ENCODE measurements at regions not wholly inside any gene's neighbourhood (a gene's known extent, or its start where the extent isn't known, plus 50 kb on each side); places are given as distances from the start of the nearest gene placed in this dataset.
"Not testable (repeated sequence)": the region's sequence is repeated elsewhere in the genome, so short reads cannot be mapped to it uniquely, and the experiment has no call there.

DNA sequence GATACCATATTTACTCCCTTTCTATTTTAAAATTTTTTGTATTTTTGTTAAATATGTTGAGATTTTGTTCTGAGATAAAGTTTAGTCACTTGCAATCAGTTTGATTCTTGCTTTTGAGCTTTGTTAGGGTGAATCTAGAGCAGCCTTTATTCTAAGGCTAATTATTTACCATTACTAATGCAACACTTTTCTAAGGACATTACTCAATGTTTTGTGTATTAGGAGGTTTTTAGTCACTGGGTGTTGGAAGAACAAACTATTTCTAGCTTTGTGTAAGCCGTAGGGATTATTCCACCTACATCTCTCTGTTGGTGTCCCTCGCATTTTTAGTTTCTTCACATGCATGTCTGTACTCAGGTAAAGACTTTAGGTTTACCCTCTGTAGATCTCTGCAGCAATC, 379.5 kb upstream of the CD180 start:
- no peak overlapping the region for H3K4me3 ChIP-seq
- no peak for DNase-seq (ENCODE audit: low spot score in 2 of 2)
- H3K9me3 ChIP-seq = no peaks in the 10 kb centered on the region
- no peaks in the 10 kb centered on the region for H3K27me3 ChIP-seq (ENCODE audit: low read depth)
- H3K36me3 ChIP-seq (replicated peaks) = no peaks in the 10 kb centered on the region
- no peaks in the 10 kb centered on the region for H3K4me1 ChIP-seq
- in situ Hi-C loops (cut with MboI; ENCODE audit: low sequenced_read_pairs) = no loop called here

- Histone ChIP-seq H3K4me3 (no peak overlapping the region), H3K36me3 (replicated peaks) (no peaks in the 10 kb centered on the region), H3K27me3 (ENCODE audit: low read depth) (no peaks in the 10 kb centered on the region), H3K9me3 (no peaks in the 10 kb centered on the region), H3K4me1 (no peaks in the 10 kb centered on the region)
- in situ Hi-C loops (cut with MboI; ENCODE audit: low sequenced_read_pairs) = no loop called here
- no peak for DNase-seq (ENCODE audit: low spot score in 2 of 2)
Observed at GRCh38 chr5:67575087-67575486, 378.5 kb upstream of the CD180 start.

DNA sequence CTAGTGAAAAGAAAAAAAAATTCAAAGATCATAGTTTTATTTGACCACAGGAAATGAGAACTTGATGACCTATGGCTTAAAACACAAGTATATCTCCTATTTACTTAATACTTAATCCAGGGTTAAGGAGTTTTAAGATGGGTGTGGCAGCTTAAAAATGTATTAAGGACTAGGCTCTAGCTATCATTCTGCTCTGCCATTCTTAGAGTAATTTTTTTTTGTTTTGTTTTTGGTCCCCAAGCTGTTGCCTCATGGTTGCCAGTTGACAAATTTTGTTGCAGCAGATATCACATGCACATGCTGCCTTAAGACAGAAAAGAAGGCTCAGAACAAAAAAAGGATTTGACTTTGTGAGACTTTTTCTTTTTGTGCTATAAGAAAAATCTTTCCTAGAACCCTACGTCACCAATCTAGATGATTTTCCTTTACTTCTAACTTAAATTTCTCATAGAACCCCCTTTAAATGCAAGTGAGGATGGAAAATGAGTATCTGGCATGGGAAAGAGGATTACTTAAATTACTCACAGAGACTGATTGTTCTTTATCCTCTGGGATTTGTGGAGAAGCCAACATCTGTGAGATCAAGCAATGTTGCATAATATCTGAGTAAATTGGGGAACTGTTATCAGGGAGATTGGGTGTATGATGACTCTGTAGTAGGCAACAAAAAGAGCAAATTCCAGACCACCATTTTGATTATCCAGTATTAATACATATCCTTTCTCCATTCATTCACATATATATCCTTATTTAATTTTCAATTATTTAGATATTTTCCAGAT, 364.7 kb upstream of the CD180 start:
- in situ Hi-C loops (cut with MboI; ENCODE audit: low sequenced_read_pairs) = no loop called here
- H3K9me3 ChIP-seq = no peaks in the 10 kb centered on the region
- DNase-seq (ENCODE audit: low spot score in 2 of 2) = no peak
- no peaks in the 10 kb centered on the region for H3K27me3 ChIP-seq (ENCODE audit: low read depth)
- no peaks in the 10 kb centered on the region for H3K4me1 ChIP-seq
- H3K4me3 ChIP-seq = no peak overlapping the region
- no peaks in the 10 kb centered on the region for H3K36me3 ChIP-seq (replicated peaks)

GRCh38 chr5:67552773-67553172, 356.2 kb upstream of the CD180 start:
- no peaks in the 10 kb centered on the region for H3K4me1 ChIP-seq
- in situ Hi-C loops (cut with MboI; ENCODE audit: low sequenced_read_pairs) = no loop called here
- H3K4me3 ChIP-seq = no peak overlapping the region
- H3K9me3 ChIP-seq = no peaks in the 10 kb centered on the region
- no peaks in the 10 kb centered on the region for H3K27me3 ChIP-seq (ENCODE audit: low read depth)
- DNase-seq (ENCODE audit: low spot score in 2 of 2) = no peak
- no peaks in the 10 kb centered on the region for H3K36me3 ChIP-seq (replicated peaks)

GRCh38 chr5:67549947-67550346, 353.3 kb upstream of the CD180 start:
- in situ Hi-C loops (cut with MboI; ENCODE audit: low sequenced_read_pairs) = no loop called here
- no peaks in the 10 kb centered on the region for H3K4me1 ChIP-seq

DNA sequence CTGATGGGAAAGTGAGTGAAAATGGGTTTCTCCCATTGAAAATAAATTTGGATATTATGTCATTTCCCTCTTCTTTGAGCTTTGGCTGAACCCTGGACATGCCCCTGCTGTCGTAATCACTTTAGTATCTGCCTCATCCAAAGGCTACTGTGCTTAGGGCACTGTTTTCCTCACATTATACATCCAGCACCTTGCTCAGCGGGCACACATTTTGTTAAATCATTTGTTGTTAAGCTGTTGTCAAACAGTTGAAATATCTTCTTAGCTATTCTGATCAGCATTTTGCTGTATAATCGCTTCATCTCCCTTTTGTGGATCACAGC, 352.7 kb upstream of the CD180 start:
- Histone ChIP-seq H3K4me1 (no peaks in the 10 kb centered on the region), H3K36me3 (replicated peaks) (no peaks in the 10 kb centered on the region), H3K4me3 (no peak overlapping the region), H3K9me3 (no peaks in the 10 kb centered on the region), H3K27me3 (ENCODE audit: low read depth) (no peaks in the 10 kb centered on the region)
- DNase-seq (ENCODE audit: low spot score in 2 of 2) = no peak
- in situ Hi-C loops (cut with MboI; ENCODE audit: low sequenced_read_pairs) = no loop called here

More at GRCh38 chr5:67549947-67550346, 353.3 kb upstream of the CD180 start:
- H3K4me3 ChIP-seq = no peak overlapping the region
- no peaks in the 10 kb centered on the region for H3K36me3 ChIP-seq (replicated peaks)
- no peaks in the 10 kb centered on the region for H3K9me3 ChIP-seq
- H3K27me3 ChIP-seq (ENCODE audit: low read depth) = no peaks in the 10 kb centered on the region
- DNase-seq (ENCODE audit: low spot score in 2 of 2) = no peak

DNA sequence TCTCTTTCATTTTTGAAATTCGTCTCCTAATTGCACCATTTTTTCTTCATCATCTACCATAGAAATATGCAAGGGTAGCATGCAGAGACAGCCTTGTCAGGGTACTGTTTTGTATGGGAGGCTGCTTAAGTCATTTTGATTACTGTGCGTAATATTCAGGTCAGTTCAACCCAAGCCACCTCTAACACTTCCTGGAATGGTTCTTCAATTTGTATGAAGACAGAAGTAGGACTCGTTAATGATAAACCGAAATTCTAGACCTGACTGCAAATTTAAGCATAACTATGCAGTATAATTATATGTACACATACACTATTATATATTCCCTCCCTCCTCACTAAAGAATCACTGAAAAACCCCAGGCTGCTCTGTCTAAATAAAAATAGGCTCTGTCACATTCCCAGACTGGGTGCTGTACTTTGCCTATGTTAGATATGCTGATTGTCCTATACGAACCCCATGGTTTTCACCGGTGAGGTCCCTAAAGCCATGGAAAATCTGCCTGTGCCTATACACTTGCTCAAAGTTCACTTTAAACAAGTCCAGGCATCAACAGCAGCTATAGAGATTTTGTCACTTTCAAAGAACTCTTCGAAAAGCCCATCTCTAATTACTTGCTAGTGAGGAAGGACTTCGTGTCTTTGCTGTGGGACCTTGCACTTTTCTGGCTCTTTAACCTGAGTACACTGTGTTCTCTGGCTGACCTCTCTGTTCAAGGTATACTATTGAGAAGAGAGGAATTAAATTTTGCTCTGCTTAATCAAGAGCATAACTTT, 352.1 kb upstream of the CD180 start:
- Histone ChIP-seq H3K4me1 (no peaks in the 10 kb centered on the region), H3K36me3 (replicated peaks) (no peaks in the 10 kb centered on the region), H3K27me3 (ENCODE audit: low read depth) (no peaks in the 10 kb centered on the region), H3K4me3 (no peak overlapping the region), H3K9me3 (no peaks in the 10 kb centered on the region)
- DNase-seq (ENCODE audit: low spot score in 2 of 2) = no peak
- in situ Hi-C loops (cut with MboI; ENCODE audit: low sequenced_read_pairs) = no loop called here

GRCh38 chr5:67547682-67548081, 351.1 kb upstream of the CD180 start:
- no peak for DNase-seq (ENCODE audit: low spot score in 2 of 2)
- Histone ChIP-seq H3K4me3 (no peak overlapping the region), H3K27me3 (ENCODE audit: low read depth) (no peaks in the 10 kb centered on the region), H3K9me3 (no peaks in the 10 kb centered on the region), H3K36me3 (replicated peaks) (no peaks in the 10 kb centered on the region), H3K4me1 (no peaks in the 10 kb centered on the region)
- in situ Hi-C loops (cut with MboI; ENCODE audit: low sequenced_read_pairs) = no loop called here

- H3K4me3 ChIP-seq; in situ Hi-C loops (cut with MboI; ENCODE audit: low sequenced_read_pairs); H3K4me1 ChIP-seq; DNase-seq (ENCODE audit: low spot score in 2 of 2); H3K27me3 ChIP-seq (ENCODE audit: low read depth); H3K36me3 ChIP-seq (replicated peaks); H3K9me3 ChIP-seq: not testable (repeated sequence)
Observed at GRCh38 chr5:67544942-67545341, 348.3 kb upstream of the CD180 start.

DNA sequence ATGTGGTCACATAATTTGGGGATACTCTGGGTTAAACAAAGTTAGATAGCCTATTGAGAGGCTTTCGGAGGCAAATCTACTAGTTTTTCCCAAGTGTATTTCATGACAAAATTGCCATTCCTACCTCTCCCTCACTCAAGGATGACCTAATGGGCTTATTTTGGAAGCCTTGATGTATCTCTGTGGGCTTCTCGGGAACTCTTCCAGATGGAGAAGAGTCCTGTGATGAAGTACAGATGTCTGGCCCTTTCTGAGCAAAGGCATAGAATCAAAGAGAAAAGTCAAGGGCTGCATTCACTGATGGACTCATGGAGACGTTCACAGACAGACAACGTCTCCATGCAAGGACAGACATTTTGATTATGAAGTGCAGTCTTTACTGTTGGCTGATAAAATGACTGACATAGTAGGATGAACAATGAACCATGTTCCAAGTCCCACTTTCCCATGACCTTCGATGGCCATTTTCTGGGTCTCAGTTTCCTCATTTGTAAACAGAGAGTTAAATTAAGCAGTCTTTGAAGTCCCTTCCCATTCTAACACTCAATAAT, 347.2 kb upstream of the CD180 start:
- no peaks in the 10 kb centered on the region for H3K27me3 ChIP-seq (ENCODE audit: low read depth)
- H3K4me3 ChIP-seq = no peak overlapping the region
- no peaks in the 10 kb centered on the region for H3K4me1 ChIP-seq
- in situ Hi-C loops (cut with MboI; ENCODE audit: low sequenced_read_pairs) = no loop called here
- no peak for DNase-seq (ENCODE audit: low spot score in 2 of 2)
- H3K9me3 ChIP-seq = no peaks in the 10 kb centered on the region
- no peaks in the 10 kb centered on the region for H3K36me3 ChIP-seq (replicated peaks)

- in situ Hi-C loops (cut with MboI; ENCODE audit: low sequenced_read_pairs) = no loop called here
- Histone ChIP-seq H3K36me3 (replicated peaks) (no peaks in the 10 kb centered on the region), H3K27me3 (ENCODE audit: low read depth) (no peaks in the 10 kb centered on the region), H3K9me3 (no peaks in the 10 kb centered on the region), H3K4me3 (no peak overlapping the region), H3K4me1 (no peaks in the 10 kb centered on the region)
- DNase-seq (ENCODE audit: low spot score in 2 of 2) = no peak
Observed at GRCh38 chr5:67542479-67542878, 345.9 kb upstream of the CD180 start.

DNA sequence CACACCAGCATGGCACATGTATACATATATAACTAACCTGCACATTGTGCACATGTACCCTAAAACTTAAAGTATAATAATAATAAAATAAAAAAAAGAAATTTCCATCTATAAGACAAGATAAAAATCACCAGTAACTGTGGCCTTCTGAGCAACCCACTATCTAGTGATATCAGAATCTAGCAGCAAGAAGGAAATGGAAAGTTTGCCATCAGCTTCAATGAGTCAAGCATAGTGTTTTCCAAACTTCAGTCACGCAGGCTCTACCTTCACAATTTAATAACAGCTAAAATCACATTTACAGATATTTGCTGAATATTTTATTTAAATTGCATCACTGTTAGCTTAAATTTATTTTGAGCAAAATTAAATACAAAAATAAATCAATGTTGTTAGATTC, 345.3 kb upstream of the CD180 start:
- in situ Hi-C loops (cut with MboI; ENCODE audit: low sequenced_read_pairs) = no loop called here
- H3K4me1 ChIP-seq = no peaks in the 10 kb centered on the region
- no peak overlapping the region for H3K4me3 ChIP-seq
- DNase-seq (ENCODE audit: low spot score in 2 of 2) = no peak
- no peaks in the 10 kb centered on the region for H3K9me3 ChIP-seq
- no peaks in the 10 kb centered on the region for H3K36me3 ChIP-seq (replicated peaks)
- H3K27me3 ChIP-seq (ENCODE audit: low read depth) = no peaks in the 10 kb centered on the region

- Histone ChIP-seq H3K36me3 (replicated peaks) (no peaks in the 10 kb centered on the region), H3K27me3 (ENCODE audit: low read depth) (no peaks in the 10 kb centered on the region), H3K4me3 (no peak overlapping the region), H3K9me3 (no peaks in the 10 kb centered on the region), H3K4me1 (no peaks in the 10 kb centered on the region)
- in situ Hi-C loops (cut with MboI; ENCODE audit: low sequenced_read_pairs) = no loop called here
- no peak for DNase-seq (ENCODE audit: low spot score in 2 of 2)
Observed at GRCh38 chr5:67538855-67539506, 342.4 kb upstream of the CD180 start.

All from HAP-1 (cell line).